GM18502 (cell line): ENCODE measurements at regions not wholly inside any gene's neighbourhood (a gene's known extent, or its start where the extent isn't known, plus 50 kb on each side); places are given as distances from the start of the nearest gene placed in this dataset.

Experiments
- ATAC-seq: cut with Tn5 transposase; IDR thresholded peaks from one replicate; pipeline ENCODE4 v1.9.1; 2021; ENCODE audit warnings: mild to moderate bottlenecking; ENCODE audit not compliant: unreplicated experiment, poor library complexity

DNA sequence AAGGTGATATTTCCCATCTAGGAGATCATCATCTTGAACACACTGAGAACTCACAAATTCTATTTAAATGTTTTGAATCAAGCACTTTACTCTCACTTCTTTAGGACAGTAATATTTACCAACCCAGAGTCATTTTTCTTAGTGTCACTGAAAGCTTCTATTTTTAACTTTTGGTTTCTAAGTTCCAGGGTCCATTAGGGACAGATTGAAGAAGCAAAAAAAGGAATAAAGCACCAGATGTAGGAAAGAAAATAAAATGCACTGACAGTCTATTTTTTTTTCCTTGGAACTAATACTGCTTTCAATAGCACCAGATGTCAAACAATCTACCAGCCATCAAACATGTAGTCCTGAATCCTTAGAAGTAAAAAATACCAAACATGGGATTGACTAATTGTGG lies 526.7 kb upstream of the LRRN3 start:
- ATAC-seq, result no peak

DNA sequence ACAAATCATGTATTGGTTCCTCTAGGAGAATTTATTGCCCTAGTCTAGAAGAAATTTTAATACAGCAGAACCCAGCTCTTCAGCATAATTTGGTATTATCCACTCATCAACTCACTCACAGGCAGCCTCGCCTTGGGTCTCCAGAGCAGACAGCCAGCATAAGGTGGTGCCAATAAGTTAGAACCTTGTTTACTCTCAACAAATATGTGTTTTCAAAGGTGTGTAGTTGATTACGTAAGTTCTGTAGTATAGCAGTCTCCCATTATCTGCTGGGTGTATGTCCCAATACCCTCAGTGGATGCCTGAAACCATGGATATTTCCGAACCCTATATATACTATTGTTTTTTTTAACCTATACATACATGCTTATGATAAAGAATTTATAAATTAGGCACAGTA lies 522.5 kb upstream of the LRRN3 start:
- ATAC-seq, result no peak

DNA sequence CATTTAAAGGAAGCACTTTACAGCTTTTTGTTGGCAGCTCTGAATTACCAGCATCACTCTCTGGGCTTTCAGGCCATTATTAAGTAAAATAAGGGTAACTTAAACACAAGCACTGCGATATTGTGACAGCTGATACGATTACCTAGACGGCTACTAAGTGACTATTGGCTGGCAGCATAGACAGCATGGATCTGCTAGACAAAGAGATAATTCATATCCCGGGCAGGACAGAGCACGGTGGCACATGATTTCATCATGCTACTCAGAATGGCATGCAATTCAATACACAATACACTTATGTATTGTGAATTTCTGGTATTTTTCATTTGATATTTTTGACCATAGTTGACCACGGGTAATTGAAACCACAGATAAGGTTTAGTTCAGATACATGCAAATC lies 522.0 kb upstream of the LRRN3 start:
- no peak for ATAC-seq

DNA sequence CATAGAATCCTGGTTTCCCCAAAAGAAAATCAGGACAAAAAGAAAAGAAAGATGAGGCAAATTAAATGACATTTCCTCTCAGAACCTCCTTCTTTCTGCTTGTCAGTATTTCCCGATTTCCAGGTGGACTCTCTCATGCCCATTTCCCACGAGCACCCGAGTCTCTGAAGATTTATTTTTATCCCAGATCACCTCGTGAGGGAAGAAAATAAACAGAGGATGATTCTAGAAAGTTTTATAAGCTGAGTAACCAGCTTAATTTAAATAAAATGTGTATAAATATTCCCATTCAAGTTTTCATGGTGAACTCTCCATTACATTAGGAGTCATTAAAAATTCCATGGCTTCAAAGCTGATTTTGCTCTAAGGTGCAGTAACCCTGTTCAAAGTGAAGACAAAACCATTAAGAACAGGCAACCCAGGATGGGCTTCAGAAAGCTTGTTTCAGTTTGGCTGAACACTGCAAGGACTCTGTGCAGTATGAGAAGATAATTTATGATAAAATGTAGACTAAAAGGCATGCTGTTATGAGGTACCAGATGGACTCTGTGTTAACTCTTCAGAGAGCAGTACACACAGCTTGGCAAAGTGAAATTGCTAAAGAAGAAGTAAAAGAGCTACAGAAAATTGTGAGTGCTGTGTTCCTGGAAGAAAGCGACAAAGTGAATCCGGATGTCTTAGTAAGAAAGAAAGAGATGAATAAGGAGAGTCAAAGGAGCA lies 521.3 kb upstream of the LRRN3 start:
- no peak for ATAC-seq

DNA sequence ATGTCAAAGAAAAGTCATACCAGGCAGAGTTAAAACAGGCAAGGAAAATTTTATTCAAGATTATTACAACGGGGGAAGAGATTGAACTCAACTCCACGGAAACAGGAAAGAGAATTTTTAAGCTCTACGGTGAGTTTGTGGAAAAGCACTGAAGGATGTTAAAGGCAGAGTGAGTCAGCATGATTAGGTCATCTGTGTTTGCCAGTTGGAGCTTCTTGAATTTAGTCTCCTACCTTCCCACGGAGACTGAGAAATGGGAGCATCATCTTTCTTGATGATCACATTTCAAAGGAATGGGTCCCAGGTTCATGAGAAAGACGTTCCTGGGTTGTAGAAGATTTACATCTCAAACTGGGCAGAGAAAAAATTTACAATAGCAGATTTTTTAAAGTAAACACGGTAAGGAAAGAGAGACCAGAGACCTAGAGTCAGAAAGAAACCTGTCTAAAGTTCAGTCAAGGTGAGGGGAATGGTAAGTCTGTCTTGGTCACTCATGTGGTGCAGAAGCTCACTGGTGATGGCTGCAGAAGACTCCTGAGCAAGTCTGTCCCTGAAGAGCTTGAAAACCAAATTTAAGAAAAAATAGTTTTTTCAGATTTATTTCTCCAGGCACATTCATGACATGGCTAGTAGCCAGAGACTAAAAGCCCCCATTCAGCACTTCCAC lies 516.9 kb upstream of the LRRN3 start:
- ATAC-seq, result no peak

DNA sequence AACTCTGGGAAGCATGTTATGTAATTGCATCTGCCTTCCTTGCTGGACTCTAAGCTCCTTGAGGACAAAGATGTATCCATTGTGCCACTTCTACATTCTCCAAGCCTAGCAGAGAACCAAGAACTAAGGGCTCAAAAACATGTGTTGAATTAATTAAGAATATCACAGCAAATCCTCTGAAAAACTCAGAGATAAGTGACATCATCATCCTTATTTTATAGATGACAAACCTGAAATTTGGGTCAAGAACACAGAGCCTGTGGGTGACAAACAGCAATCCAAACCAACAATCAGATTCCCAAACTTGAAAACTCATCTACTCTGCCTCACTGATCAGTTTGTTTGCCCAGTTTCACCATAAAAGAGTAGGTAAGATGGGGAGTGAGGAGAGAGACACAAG lies 503.6 kb upstream of the LRRN3 start:
- no peak for ATAC-seq

DNA sequence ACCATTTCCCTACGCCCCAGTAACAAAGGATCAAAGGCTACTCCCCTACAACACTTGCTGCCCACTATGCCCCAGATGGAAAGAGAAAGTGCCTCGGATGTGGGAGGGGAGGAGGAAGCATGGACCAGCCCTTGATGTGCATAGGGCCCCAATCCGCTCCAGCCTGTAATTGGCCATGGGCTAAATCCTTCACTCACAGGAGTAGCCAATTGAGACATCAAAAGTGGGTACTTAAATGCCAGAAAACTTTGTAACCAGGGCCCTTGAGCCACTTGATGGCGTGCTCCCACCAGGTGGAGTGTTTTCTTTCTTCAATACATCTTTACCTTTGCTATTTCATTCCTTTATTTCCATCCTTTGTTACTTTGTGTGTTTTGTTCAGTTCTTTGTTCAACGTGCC lies 500.5 kb upstream of the LRRN3 start:
- no peak for ATAC-seq

DNA sequence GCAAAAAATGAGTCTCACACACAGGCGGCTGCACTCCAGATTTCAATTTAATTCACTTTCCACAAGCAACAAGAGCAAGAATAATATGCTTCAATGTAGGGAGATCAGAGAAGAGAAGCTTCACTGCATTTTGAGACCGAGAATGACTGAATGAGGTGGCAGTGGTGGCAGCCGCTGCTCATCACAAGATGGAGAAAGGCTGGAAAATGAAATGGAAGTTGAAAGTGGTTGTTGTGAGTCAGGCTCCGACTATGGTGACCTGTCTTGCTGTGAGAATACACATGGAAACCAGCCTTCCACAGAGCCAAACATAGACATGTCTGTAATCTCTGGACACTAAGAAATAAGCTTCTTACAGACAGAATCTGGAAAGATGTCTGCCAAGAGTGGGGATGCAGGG lies 499.6 kb upstream of the LRRN3 start:
- ATAC-seq, result no peak

DNA sequence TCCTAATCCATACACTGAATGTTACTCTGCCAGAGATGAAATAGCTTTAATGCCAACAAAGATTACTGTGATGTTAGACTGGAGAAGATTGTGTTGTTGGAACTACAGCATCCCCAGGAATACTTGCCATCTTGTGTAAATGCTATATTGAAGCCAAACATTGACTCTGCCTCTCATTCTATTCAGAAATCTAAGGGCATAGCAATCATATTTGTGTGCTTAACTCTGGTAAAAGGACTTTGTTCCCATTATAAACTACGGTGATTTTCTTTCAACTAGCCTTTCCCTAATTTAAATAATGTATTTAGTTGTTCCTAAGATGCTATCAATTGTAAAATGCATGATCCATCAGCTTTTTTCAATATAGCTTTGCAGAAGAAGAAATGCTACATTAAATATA lies 498.4 kb upstream of the LRRN3 start:
- ATAC-seq, result no peak

DNA sequence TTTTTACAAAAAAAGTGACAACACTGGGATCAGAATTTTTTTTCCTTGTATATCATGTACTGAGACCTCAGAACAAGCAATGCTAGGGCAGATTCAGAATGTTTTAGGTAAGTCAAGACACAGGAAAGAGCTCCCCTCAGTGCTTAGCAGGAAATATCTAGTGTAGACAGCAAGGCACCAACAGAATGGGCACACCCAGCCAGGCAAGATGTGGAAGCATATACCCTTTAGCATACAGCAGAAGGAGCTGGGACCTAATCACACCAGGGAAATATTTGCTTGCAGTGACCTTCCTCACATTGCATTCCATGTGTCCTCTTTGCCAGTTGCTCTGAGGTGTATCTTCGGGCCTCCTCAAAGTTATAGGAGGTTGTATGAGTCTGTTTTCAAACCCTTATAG lies 497.6 kb upstream of the LRRN3 start:
- no peak for ATAC-seq

DNA sequence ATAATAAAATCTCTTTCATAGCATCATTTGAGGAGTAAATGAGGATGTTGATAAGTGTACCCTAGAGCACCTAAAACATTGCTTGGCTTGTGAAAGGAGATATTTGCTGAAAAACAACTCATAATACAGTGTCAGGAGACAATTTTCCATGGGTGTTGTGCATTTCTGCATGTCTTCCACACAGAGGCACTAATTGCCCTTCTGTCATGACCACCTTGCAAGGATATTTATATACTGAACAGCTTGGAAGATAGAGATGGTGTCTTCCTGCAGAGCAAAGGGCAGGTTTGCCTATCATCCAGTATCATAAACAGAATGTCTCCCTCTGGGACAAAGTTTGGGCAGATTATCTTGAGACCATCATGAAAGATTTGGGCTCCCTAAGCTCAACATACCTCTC lies 495.2 kb upstream of the LRRN3 start:
- no peak for ATAC-seq

DNA sequence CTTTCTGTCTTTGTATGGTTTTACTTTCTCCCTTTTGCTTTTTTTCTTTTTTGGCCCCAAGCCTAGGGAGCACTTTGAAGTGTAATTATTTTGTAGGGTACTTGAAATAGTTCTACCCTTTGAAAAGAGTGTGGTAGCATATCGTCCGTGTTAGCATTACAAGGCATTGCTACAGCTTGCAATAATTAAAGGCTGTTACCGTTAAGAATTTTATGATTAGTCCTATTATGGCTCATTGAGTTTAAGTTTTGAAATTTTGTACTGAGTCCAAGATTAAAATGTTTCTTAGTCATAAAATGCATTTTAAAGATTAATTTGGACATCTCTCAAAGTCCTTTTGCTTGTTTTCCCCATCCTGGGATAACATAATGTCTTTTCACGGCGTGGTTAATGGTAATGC lies 490.0 kb upstream of the LRRN3 start:
- ATAC-seq, result no peak

DNA sequence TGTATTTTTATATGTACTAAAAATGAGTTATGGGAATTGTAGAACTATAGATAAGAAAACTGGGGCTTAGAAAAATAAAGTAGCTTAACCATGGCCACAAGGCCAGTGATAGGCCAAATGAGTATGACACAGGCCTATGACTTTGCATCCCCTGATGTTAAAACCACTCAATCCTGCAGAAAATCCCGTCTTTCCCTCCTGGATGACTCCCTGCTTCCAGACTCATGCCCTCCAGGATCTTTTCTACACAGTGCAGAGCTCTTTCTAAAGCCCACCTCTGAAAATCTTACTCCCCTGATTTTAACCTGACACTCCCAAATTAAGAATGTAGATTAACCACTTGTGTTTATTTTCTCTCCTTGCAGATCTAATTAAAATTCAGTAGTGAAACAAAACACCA lies 489.2 kb upstream of the LRRN3 start:
- ATAC-seq, result no peak

DNA sequence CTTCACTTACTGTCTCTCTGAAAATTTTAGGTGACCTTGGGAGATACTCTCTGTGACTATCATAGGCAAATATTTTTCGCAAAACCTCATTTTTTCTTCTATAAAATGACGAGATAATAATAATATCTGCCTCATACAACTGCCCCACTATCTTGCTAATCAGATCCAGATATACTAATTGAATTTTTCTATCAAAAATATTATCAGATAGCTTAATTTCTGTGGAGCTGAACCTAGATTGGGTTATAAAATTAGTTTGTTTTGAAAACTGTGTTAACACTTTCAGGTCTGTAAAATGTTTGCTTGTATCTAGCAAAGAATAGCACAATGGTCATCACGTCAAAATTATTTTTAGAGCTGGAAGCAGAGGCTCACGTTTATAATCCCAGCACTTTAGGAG lies 486.7 kb upstream of the LRRN3 start:
- no peak for ATAC-seq

DNA sequence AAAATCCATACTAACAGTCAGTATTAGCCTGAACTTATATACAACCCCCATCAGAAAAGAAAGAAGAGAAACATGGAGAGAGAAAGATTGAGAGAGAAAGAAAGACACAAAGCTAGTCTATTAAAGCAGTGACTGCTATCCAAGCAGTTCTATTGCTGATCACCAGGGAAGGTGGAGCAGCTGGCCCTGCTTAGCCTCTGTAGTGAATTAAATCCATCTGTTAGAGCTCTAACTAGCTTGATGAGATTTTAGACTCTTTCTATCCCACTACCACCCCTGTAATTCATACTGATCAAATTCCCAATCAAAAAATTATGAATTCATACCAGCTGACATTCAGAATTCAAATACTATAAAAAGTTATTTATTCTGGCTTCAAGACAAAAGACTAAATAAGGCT lies 486.0 kb upstream of the LRRN3 start:
- no peak for ATAC-seq

DNA sequence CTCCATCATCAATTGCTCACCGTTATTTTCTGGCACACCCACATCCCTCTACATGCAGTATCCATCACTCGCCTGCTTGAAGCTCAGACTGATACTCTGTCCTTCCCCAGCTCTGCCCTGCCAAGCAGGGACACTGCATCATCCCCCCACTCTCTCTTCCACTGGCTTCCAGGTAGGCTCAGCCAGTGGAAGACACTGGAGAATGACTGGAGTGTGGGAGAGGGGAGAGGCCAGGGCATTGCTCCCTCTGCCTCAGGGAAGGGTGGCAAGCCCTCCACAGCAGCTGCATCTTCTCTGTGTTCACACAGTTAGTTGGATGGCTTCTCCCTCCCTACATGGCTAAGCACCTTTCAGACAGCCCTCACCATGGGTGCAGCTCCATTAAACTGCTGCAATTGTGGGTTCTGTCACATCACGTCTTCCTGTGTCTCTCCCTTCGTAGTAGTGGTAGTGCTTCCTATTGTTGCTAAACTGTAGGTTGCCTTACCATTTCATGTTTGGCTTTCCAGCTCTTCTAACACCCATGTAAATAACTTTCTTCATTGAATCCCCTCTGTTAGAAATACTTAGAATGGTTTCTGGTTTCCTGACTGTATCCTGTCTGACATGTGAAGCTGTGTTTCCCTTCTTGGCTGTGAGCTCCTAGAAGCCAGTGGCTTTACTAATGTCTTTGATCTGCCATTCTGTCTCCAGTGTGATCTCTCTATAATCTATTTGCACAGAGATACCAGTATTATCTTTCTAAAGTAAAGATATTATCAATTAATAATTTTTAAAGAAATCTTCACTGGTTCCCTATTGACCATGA lies 483.7 kb upstream of the LRRN3 start:
- no peak for ATAC-seq

DNA sequence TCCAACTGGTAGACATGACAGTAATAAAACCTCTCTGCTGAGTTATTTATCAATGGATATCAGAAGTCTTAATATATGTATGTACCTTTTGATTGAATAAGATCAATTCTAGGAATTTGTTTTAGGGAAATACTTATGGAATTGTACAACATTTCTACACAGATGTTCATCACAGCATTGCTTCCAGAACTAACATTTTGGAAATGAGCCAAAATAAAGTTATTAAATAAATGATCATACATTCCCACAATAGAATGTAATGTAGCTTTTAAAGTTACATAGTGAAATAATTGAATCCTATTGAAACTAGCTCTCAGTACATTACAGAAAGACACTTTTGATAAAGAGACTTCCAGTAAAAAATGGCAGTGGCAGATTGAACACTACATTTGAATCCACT lies 481.6 kb upstream of the LRRN3 start:
- no peak for ATAC-seq

DNA sequence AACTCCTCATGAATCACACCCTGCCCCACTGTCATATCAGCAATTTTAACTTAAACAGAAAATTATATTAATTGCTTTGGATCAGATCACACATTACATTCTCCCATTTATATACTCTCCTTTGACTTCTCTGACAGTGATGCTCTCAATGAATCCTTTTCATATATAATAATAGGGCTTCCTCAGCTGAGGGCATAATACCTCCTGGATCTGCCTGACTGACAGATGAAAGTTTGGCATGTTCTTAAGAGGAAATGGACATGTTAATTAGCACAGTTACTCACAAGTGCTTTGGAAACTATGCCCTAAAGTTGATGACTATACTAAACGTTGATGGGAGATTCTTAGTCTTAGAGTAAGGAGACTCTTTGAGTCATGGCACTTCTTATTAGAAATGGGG lies 478.2 kb upstream of the LRRN3 start:
- no peak for ATAC-seq
